Stomach (tissue), 4 donors: ENCODE measurements at regions not wholly inside any gene's neighbourhood (a gene's known extent, or its start where the extent isn't known, plus 50 kb on each side); places are given as distances from the start of the nearest gene placed in this dataset.

Experiments used
- EP300 ChIP-seq: sonication (generic); formaldehyde crosslinking; IDR thresholded peaks from one replicate; pipeline ENCODE4 v1.6.1; 2017; ENCODE audit warnings: antibody characterized with exemption
- POLR2A ChIP-seq, 4 donors: fragments of 450-650 bp; IDR thresholded peaks; one replicate each; pipeline ENCODE4 v1.6.1; 2016; ENCODE audit warnings: antibody characterized with exemption in 4 of 4, control low read depth in 2 of 4, mild to moderate bottlenecking in 1 of 4, moderate library complexity in 1 of 4
- TF ChIP-seq, protein P1 (sequence below), 7 experiments: fragments of 450-650 bp in 4 of 7; fragments of 200-600 bp in 3 of 7; sonication (generic) in 3 of 7; IDR thresholded peaks; one replicate each; pipeline ENCODE4 v1.5.1; 2016 to 2019; ENCODE audit warnings: antibody characterized with exemption in 7 of 7, control low read depth in 2 of 7, mild to moderate bottlenecking in 1 of 7

DNA sequence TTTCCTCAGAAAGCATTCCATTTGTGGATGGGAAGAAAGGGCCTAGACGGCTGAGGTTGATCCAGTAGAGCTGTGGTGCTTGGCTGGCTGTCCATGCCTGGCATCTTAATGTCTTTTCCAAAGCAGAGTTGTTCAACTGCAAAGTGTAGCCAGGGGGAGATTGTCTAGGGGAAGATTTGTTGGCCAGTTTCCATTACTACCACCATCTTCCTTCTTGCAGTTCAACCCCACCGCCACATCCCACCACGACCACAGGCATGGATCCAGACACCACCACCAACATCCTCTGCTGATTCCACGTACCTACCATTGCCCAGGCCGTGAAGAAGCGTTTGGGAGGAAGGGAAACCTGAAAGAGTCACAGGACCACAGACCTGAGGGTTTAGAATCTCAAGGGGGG lies 50.7 kb upstream of the HAAO start:
- TF ChIP-seq, protein P1, sequence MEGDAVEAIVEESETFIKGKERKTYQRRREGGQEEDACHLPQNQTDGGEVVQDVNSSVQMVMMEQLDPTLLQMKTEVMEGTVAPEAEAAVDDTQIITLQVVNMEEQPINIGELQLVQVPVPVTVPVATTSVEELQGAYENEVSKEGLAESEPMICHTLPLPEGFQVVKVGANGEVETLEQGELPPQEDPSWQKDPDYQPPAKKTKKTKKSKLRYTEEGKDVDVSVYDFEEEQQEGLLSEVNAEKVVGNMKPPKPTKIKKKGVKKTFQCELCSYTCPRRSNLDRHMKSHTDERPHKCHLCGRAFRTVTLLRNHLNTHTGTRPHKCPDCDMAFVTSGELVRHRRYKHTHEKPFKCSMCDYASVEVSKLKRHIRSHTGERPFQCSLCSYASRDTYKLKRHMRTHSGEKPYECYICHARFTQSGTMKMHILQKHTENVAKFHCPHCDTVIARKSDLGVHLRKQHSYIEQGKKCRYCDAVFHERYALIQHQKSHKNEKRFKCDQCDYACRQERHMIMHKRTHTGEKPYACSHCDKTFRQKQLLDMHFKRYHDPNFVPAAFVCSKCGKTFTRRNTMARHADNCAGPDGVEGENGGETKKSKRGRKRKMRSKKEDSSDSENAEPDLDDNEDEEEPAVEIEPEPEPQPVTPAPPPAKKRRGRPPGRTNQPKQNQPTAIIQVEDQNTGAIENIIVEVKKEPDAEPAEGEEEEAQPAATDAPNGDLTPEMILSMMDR (IDR thresholded peaks at IDR 0.05) = no peak
- TF ChIP-seq EP300 (no peak), POLR2A (IDR thresholded peaks at IDR 0.05) (no peak)
